Osteocyte (in vitro differentiated cells): ENCODE measurements at regions not wholly inside any gene's neighbourhood (a gene's known extent, or its start where the extent isn't known, plus 50 kb on each side); places are given as distances from the start of the nearest gene placed in this dataset.

ENCODE experiments used
- DNase-seq: peaks from one replicate; pipeline ENCODE4 v3.0.0; 2021; ENCODE audit warnings: mixed read lengths; ENCODE audit not compliant: unreplicated experiment; ENCODE audit errors: extremely low spot score
- H3K27ac Mint-ChIP-seq: one replicate; pipeline ENCODE4 v1.8.0; 2021; ENCODE audit warnings: mild to moderate bottlenecking, mixed read lengths; ENCODE audit not compliant: unreplicated experiment
- H3K27me3 Mint-ChIP-seq: one replicate; pipeline ENCODE4 v1.8.0; 2021; ENCODE audit warnings: mixed read lengths; ENCODE audit not compliant: unreplicated experiment
- H3K36me3 Mint-ChIP-seq: one replicate; pipeline ENCODE4 v1.8.0; 2021; ENCODE audit warnings: mixed read lengths; ENCODE audit not compliant: unreplicated experiment
- H3K4me1 Mint-ChIP-seq: one replicate; pipeline ENCODE4 v1.8.0; 2021; ENCODE audit warnings: mixed read lengths; ENCODE audit not compliant: unreplicated experiment
- H3K4me3 Mint-ChIP-seq: one replicate; pipeline ENCODE4 v1.8.0; 2021; ENCODE audit warnings: mild to moderate bottlenecking, moderate library complexity, mixed read lengths; ENCODE audit not compliant: unreplicated experiment
- H3K9me3 Mint-ChIP-seq: one replicate; pipeline ENCODE4 v1.8.0; 2021; ENCODE audit warnings: mixed read lengths; ENCODE audit not compliant: unreplicated experiment
- TF ChIP-seq, protein P1 (sequence below): fragments of 200-600 bp; sonication (generic); IDR thresholded peaks from 2 replicates; pipeline ENCODE4 v1.5.0; 2021; ENCODE audit warnings: antibody characterized with exemption, mild to moderate bottlenecking, moderate library complexity

DNA sequence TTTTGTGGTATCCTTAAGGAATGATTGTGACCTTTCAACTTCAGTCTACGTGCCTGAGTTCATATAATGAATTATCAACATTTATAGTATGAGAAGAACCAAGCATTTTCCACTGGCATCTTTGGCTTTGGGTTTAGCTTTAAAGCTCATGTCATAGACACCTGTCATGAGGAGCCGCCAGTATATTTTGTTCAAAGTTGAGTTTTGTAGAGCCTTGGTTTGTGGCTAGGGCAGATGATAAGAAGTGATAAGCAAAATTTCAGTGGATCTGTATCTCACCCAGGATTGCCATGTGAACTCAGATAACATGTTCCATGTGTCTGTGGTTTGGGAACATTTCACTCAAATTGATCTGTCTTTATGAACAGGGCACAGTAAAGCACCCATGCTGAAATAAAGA, 873.2 kb downstream of the STPG2 start:
- no peaks in the 10 kb centered on the region for H3K36me3 Mint-ChIP-seq
- no peaks in the 10 kb centered on the region for H3K27me3 Mint-ChIP-seq
- no peak overlapping the region for H3K27ac Mint-ChIP-seq
- H3K4me1 Mint-ChIP-seq, result no peaks in the 10 kb centered on the region
- no peak overlapping the region for H3K4me3 Mint-ChIP-seq
- TF ChIP-seq, protein P1, sequence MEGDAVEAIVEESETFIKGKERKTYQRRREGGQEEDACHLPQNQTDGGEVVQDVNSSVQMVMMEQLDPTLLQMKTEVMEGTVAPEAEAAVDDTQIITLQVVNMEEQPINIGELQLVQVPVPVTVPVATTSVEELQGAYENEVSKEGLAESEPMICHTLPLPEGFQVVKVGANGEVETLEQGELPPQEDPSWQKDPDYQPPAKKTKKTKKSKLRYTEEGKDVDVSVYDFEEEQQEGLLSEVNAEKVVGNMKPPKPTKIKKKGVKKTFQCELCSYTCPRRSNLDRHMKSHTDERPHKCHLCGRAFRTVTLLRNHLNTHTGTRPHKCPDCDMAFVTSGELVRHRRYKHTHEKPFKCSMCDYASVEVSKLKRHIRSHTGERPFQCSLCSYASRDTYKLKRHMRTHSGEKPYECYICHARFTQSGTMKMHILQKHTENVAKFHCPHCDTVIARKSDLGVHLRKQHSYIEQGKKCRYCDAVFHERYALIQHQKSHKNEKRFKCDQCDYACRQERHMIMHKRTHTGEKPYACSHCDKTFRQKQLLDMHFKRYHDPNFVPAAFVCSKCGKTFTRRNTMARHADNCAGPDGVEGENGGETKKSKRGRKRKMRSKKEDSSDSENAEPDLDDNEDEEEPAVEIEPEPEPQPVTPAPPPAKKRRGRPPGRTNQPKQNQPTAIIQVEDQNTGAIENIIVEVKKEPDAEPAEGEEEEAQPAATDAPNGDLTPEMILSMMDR, result no peak
- peaks cover 20% of the 10 kb centered on the region for H3K9me3 Mint-ChIP-seq
- DNase-seq, result no peak

DNA sequence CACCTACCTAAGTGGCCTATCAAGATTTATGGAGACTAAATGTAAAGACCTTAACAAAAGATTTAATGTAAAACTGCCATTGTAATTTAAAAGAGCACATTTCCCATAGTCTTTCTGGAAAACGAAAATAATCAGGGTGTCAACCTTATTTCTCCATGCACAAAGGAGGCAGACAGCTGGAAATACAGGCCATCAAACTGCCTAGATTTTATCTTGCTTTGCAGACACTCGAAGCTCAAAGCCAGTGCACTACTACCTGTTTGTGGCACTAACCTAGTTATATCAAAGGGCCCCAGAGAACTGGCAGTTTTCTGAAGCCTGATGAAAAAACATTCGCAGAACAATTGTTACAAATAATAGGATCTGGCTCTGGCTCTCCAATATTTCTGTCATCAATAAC, 863.9 kb downstream of the STPG2 start:
- H3K27ac Mint-ChIP-seq, result no peak overlapping the region
- TF ChIP-seq, protein P1, result no peak
- peaks cover 12% of the 10 kb centered on the region for H3K9me3 Mint-ChIP-seq

DNA sequence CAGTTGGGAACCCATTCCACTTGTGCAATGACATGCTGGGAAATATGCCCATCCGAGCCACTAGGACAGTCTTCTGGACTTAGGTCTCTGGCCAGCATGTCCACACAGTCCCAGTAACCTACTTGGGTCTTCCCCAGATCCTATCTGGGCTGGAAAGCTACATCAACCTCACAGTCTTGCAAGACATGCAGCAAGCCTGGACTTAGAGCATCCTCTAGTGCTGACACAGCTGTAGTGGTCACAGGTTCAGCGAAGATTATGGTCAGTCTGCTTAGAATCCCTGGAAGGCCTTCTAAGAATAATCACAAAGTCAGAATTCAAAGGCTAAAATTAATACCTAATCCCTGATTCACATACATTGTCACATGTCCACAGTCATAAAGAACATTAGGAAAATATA, 842.7 kb downstream of the STPG2 start:
- no peak for DNase-seq
- Mint-ChIP-seq H3K36me3 (no peaks in the 10 kb centered on the region), H3K27ac (no peak overlapping the region), H3K4me3 (no peak overlapping the region), H3K27me3 (no peaks in the 10 kb centered on the region), H3K4me1 (no peaks in the 10 kb centered on the region), H3K9me3 (peaks cover 10% of the 10 kb centered on the region)
- TF ChIP-seq, protein P1, result no peak

More for the DNA sequence above, 863.9 kb downstream of the STPG2 start:
- Mint-ChIP-seq H3K36me3 (no peaks in the 10 kb centered on the region), H3K4me3 (no peak overlapping the region), H3K27me3 (no peaks in the 10 kb centered on the region), H3K4me1 (no peaks in the 10 kb centered on the region)
- DNase-seq, result no peak

DNA sequence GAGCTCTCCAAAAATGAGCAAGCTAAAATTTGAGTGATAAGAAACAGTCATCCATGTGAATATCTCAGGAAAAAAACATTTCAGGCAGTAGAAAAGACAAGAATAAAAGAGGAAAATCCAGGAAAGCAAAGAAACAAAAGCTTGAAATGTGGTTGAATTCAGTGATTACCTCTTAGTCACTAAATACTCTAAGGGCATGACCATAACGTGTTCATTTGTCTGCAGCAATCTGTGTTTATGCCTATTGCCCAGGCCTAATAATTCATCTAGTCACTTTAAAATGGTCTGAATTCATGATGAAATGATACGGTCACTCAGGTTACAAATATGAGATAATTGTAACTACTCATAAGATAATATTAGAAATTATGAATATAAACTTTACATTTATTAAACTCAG, 837.9 kb downstream of the STPG2 start:
- H3K27me3 Mint-ChIP-seq, result no peaks in the 10 kb centered on the region
- no peak overlapping the region for H3K27ac Mint-ChIP-seq
- H3K36me3 Mint-ChIP-seq, result no peaks in the 10 kb centered on the region
- no peaks in the 10 kb centered on the region for H3K4me1 Mint-ChIP-seq
- TF ChIP-seq, protein P1, result no peak
- H3K4me3 Mint-ChIP-seq, result no peak overlapping the region
- no peak for DNase-seq
- peaks cover 18% of the 10 kb centered on the region for H3K9me3 Mint-ChIP-seq

DNA sequence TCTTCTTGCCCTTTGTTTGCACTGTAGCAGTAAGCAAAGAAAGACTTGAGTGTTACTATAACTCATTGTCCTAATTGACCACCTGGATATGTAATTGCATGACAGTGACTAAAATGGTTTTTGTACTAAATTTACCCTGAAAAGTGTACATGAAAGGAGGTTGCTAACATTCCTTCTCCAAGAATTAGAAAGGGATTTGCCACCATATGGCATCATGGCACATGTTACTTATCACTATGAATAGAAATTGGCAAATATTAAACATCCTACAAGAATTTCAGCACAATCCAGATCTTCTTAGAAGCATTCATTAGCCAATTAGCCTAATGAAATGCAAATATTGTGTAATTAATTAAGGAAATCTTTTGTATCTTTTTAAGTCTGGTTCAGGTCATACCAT, 834.2 kb downstream of the STPG2 start:
- Mint-ChIP-seq H3K9me3 (peaks cover 12% of the 10 kb centered on the region), H3K4me3 (no peak overlapping the region), H3K27ac (no peak overlapping the region), H3K36me3 (no peaks in the 10 kb centered on the region), H3K27me3 (no peaks in the 10 kb centered on the region), H3K4me1 (no peaks in the 10 kb centered on the region)
- TF ChIP-seq, protein P1, result no peak
- no peak for DNase-seq
